Astrocyte (in vitro differentiated cells and primary cell): ENCODE measurements at regions not wholly inside any gene's neighbourhood (a gene's known extent, or its start where the extent isn't known, plus 50 kb on each side); places are given as distances from the start of the nearest gene placed in this dataset.

Experiments
- CTCF ChIP-seq: IDR thresholded peaks from 2 replicates; pipeline ENCODE4 v1.5.1; 2011; ENCODE audit warnings: low read depth, mild to moderate bottlenecking, inconsistent platforms, low read length, moderate library complexity; ENCODE audit not compliant: insufficient read depth
- EZH2 ChIP-seq: IDR thresholded peaks from 2 replicates; pipeline ENCODE4 v1.6.1; 2012; ENCODE audit warnings: mild to moderate bottlenecking, low read length, inconsistent platforms; ENCODE audit not compliant: insufficient read depth

GRCh38 chr11:33488971-33489370 lies 211.7 kb downstream of the C11orf91 start:
- TF ChIP-seq CTCF, result no peak
- TF ChIP-seq EZH2, result no peak
